CD14-positive monocyte (primary cell): ENCODE measurements at regions not wholly inside any gene's neighbourhood (a gene's known extent, or its start where the extent isn't known, plus 50 kb on each side); places are given as distances from the start of the nearest gene placed in this dataset.

Source experiments
- DNase-seq, 3 donors: peaks; one replicate each; pipeline ENCODE4 v3.0.0-alpha.2; 2011 to 2022
- H2AFZ ChIP-seq: 2 replicates; pipeline ENCODE4 v1.6.0; 2012; ENCODE audit warnings: mild to moderate bottlenecking, low read depth, low read length, inconsistent platforms; ENCODE audit not compliant: insufficient read depth, poor library complexity, severe bottlenecking
- H3K27ac ChIP-seq, 2 donors: 1 replicate in 1 of 2; 2 replicates in 1 of 2; pipeline ENCODE4 v1.5.1; 2012 to 2013; ENCODE audit warnings: low read length in 2 of 2, control low read depth in 1 of 2, inconsistent platforms in 1 of 2, low read depth in 1 of 2, mild to moderate bottlenecking in 1 of 2
- H3K27me3 ChIP-seq, 2 donors: one replicate each; pipeline versions ENCODE4 v1.6.0 to v1.6.1; 2011 to 2013; ENCODE audit warnings: low read length in 2 of 2; ENCODE audit not compliant: control insufficient read depth in 2 of 2, insufficient read depth in 2 of 2
- H3K36me3 ChIP-seq, 2 donors: replicated peaks in 1 of 2; 1 replicate in 1 of 2; 2 replicates in 1 of 2; pipeline versions ENCODE4 v1.5.1 to v1.6.1; 2012 to 2013; ENCODE audit warnings: low read length in 2 of 2, control low read depth in 1 of 2, inconsistent platforms in 1 of 2, mild to moderate bottlenecking in 1 of 2; ENCODE audit not compliant: insufficient read depth in 2 of 2, control insufficient read depth in 1 of 2
- H3K4me1 ChIP-seq, 2 donors: 1 replicate in 1 of 2; 2 replicates in 1 of 2; pipeline versions ENCODE4 v1.5.1 to v1.6.1; 2012 to 2013; ENCODE audit warnings: low read length in 2 of 2, control low read depth in 1 of 2, inconsistent platforms in 1 of 2, mild to moderate bottlenecking in 1 of 2, moderate library complexity in 1 of 2; ENCODE audit not compliant: insufficient read depth in 2 of 2, control insufficient read depth in 1 of 2
- H3K4me2 ChIP-seq: replicated peaks from 2 replicates; pipeline ENCODE3; 2012; ENCODE audit warnings: low read length, moderate library complexity, mild to moderate bottlenecking; ENCODE audit not compliant: poor library complexity, severe bottlenecking; ENCODE audit errors: extremely low read depth
- H3K4me3 ChIP-seq, 3 experiments: fragments of 200-600 bp in 1 of 3; sonication (generic) in 1 of 3; replicated peaks in 1 of 3; 1 replicate in 2 of 3; 2 replicates in 1 of 3; pipeline ENCODE4 v1.5.1; 2011 to 2013; ENCODE audit warnings: low read length in 3 of 3, mild to moderate bottlenecking in 3 of 3, control low read depth in 2 of 3, low read depth in 2 of 3, inconsistent platforms in 1 of 3, moderate library complexity in 1 of 3
- H3K79me2 ChIP-seq: 2 replicates; pipeline ENCODE4 v1.6.0; 2012; ENCODE audit warnings: mild to moderate bottlenecking, control low read depth, inconsistent platforms, low read length, moderate library complexity; ENCODE audit not compliant: insufficient read depth
- H3K9ac ChIP-seq: 2 replicates; pipeline ENCODE4 v1.6.0; 2017; ENCODE audit warnings: low read length, mild to moderate bottlenecking; ENCODE audit not compliant: insufficient read depth, poor library complexity, severe bottlenecking
- H3K9me3 ChIP-seq, 2 donors: replicated peaks in 1 of 2; 1 replicate in 1 of 2; 2 replicates in 1 of 2; pipeline versions ENCODE4 v1.5.1 to v1.6.1; 2012 to 2013; ENCODE audit warnings: low read length in 2 of 2, control low read depth in 1 of 2; ENCODE audit not compliant: control insufficient read depth in 1 of 2, insufficient read depth in 1 of 2
- H4K20me1 ChIP-seq: 2 replicates; pipeline ENCODE4 v1.6.0; 2012; ENCODE audit warnings: mild to moderate bottlenecking, low read length, control low read depth, moderate library complexity; ENCODE audit not compliant: insufficient read depth
- H3K27ac Mint-ChIP-seq, 7 donors: one replicate each; pipeline ENCODE4 v1.8.0; 2020; ENCODE audit warnings: mild to moderate bottlenecking in 7 of 7, mixed read lengths in 7 of 7, moderate library complexity in 6 of 7, inconsistent platforms in 2 of 7
- H3K27me3 Mint-ChIP-seq, 3 donors: one replicate each; pipeline ENCODE4 v1.8.0; 2021 to 2022; ENCODE audit warnings: low read depth in 3 of 3, mild to moderate bottlenecking in 3 of 3, mixed read lengths in 3 of 3, moderate library complexity in 3 of 3, inconsistent platforms in 1 of 3
- H3K36me3 Mint-ChIP-seq, 2 donors: one replicate each; pipeline ENCODE4 v1.8.0; 2020; ENCODE audit warnings: mixed read lengths in 2 of 2, inconsistent platforms in 1 of 2, mild to moderate bottlenecking in 1 of 2
- H3K4me1 Mint-ChIP-seq: one replicate; pipeline ENCODE4 v1.8.0; 2020; ENCODE audit warnings: mild to moderate bottlenecking, mixed read lengths
- H3K4me3 Mint-ChIP-seq, 2 donors: one replicate each; pipeline ENCODE4 v1.8.0; 2020; ENCODE audit warnings: mild to moderate bottlenecking in 2 of 2, mixed read lengths in 2 of 2, moderate library complexity in 1 of 2
- H3K9me3 Mint-ChIP-seq, 7 donors: one replicate each; pipeline ENCODE4 v1.8.0; 2020 to 2022; ENCODE audit warnings: mixed read lengths in 7 of 7, mild to moderate bottlenecking in 6 of 7, moderate library complexity in 6 of 7, inconsistent platforms in 2 of 7
- CTCF ChIP-seq: fragments of 200-600 bp; IDR thresholded peaks from one replicate; pipeline ENCODE4 v1.8.0; 2022; ENCODE audit warnings: antibody characterized with exemption, mild to moderate bottlenecking
- WGBS: methylation state at CpG from one replicate; pipeline ENCODE4 v1.1.5; 2013; ENCODE audit warnings: missing lambda C conversion rate; ENCODE audit not compliant: insufficient coverage; 5-methylcytosine and 5-hydroxymethylcytosine counted together
- intact Hi-C, 2 donors: fragments of 100-400 bp; cut with micrococcal nuclease; formaldehyde crosslinking; loops; one replicate each; pipeline versions ENCODE4 v1.15.0 to v1.15.1; 2023

- no peaks in the 10 kb centered on the region for H3K4me1 Mint-ChIP-seq
Observed at GRCh38 chr3:104437131-104437750, 929.5 kb upstream of the ALCAM start.

GRCh38 chr3:104437891-104438290 is 928.8 kb upstream of the ALCAM start:
- no peaks in the 10 kb centered on the region for H3K36me3 Mint-ChIP-seq
- Histone ChIP-seq H3K27ac (no peak overlapping the region), H3K4me2 (no peak overlapping the region), H3K9ac (no peak overlapping the region), H3K4me3 (no peak overlapping the region), H3K79me2 (no peaks in the 10 kb centered on the region), H3K4me1 (no peaks in the 10 kb centered on the region), H2AFZ (no peak overlapping the region), H3K9me3 (no peaks in the 10 kb centered on the region), H4K20me1 (no peaks in the 10 kb centered on the region), H3K36me3 (no peaks in the 10 kb centered on the region), H3K27me3 (no peaks in the 10 kb centered on the region)
- H3K4me3 Mint-ChIP-seq, result no peak overlapping the region
- no CpG with 5 or more reads among the region's 1 CpG for WGBS
- no peak overlapping the region for H3K27ac Mint-ChIP-seq
- H3K9me3 Mint-ChIP-seq, result peaks cover 5 to 13% (median 6%) of the 10 kb centered on the region in 7 donors
- DNase-seq, result no peak
- intact Hi-C loops, result no loop called here
- H3K27me3 Mint-ChIP-seq, result peaks cover 0 to 2% (median 0%) of the 10 kb centered on the region in 3 donors
- no peak for TF ChIP-seq CTCF
- H3K4me1 Mint-ChIP-seq, result no peaks in the 10 kb centered on the region

More at GRCh38 chr3:104437131-104437750, 929.5 kb upstream of the ALCAM start:
- H3K9me3 Mint-ChIP-seq, result peaks cover 3 to 11% (median 5%) of the 10 kb centered on the region in 7 donors
- Histone ChIP-seq H3K36me3 (no peaks in the 10 kb centered on the region), H3K27ac (no peak overlapping the region), H3K4me1 (no peaks in the 10 kb centered on the region), H3K4me3 (no peak overlapping the region), H3K27me3 (no peaks in the 10 kb centered on the region), H4K20me1 (no peaks in the 10 kb centered on the region), H2AFZ (no peak overlapping the region), H3K9me3 (no peaks in the 10 kb centered on the region), H3K4me2 (no peak overlapping the region), H3K79me2 (no peaks in the 10 kb centered on the region), H3K9ac (no peak overlapping the region)
- peaks cover 0 to 2% (median 0%) of the 10 kb centered on the region in 3 donors for H3K27me3 Mint-ChIP-seq
- no peak for DNase-seq
- no peaks in the 10 kb centered on the region for H3K36me3 Mint-ChIP-seq
- WGBS, result 84% methylated on average over 2 of the region's 4 CpGs
- intact Hi-C loops, result no loop called here
- H3K27ac Mint-ChIP-seq, result no peak overlapping the region
- H3K4me3 Mint-ChIP-seq, result no peak overlapping the region
- TF ChIP-seq CTCF, result no peak
